ENCODE measurements at regions not wholly inside any gene's neighbourhood (a gene's known extent, or its start where the extent isn't known, plus 50 kb on each side); places are given as distances from the start of the nearest gene placed in this dataset.

DNA sequence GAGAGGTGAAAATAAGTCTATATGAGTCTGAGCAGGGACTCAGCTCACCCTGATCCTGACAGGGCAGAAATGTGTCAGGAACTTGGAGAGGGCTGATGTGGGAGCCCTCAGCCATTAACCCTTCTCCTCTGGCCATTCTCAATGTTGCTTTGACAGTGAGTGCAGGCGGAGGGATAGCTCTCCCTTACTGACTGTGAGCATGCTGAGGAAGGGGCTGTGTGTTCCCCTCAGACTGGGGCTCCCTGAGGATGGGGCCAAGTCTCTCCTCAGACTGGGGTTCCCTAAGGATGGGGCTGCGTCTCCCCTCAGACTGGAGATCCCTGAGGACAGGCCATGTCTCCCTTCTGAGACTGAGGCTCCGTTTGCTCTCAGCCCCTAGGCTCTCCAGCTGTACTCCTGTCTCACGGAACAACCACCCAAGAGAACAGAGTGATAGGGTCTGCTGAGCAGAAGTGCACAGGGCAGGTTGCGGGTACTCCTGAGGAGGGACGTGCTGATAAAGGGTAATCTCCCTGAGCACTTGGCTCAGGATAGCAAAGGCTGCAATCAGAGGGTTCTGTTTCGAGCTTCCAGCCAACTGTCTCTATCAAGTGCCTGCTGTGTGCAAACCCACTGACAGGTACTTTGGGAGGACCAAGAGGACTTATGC is 141.0 kb downstream of the MRPL14 start:
- no peak for TF ChIP-seq TAF1 (CRISPR knock-in tag; IDR thresholded peaks at IDR 0.05)
- TF ChIP-seq, protein P1, sequence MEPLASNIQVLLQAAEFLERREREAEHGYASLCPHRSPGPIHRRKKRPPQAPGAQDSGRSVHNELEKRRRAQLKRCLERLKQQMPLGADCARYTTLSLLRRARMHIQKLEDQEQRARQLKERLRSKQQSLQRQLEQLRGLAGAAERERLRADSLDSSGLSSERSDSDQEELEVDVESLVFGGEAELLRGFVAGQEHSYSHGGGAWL (CRISPR knock-in tag; IDR thresholded peaks at IDR 0.05) = no peak
- TF ChIP-seq REST (IDR thresholded peaks at IDR 0.05; ENCODE audit: borderline replicate concordance in 1 of 2, low read depth in 1 of 2, low read length in 2 of 2) = no peak
- TF ChIP-seq HOXD1 (CRISPR knock-in tag; IDR thresholded peaks at IDR 0.05) = no peak
- TF ChIP-seq IKZF4 (CRISPR knock-in tag; IDR thresholded peaks at IDR 0.05; ENCODE audit: borderline replicate concordance, low read depth, not compliant biosample characterization) = no peak
- TF ChIP-seq NCOR1 (IDR thresholded peaks at IDR 0.05; ENCODE audit: borderline replicate concordance, low read length) = no peak
- no peak for TF ChIP-seq POLR2A (IDR thresholded peaks at IDR 0.05; ENCODE audit: insufficient read depth in 1 of 2, low read depth in 2 of 2, low read length in 2 of 2)
- TF ChIP-seq SMAD1 (CRISPR knock-in tag; IDR thresholded peaks at IDR 0.05; ENCODE audit: borderline replicate concordance, low read depth) = no peak
- TF ChIP-seq, protein P2, sequence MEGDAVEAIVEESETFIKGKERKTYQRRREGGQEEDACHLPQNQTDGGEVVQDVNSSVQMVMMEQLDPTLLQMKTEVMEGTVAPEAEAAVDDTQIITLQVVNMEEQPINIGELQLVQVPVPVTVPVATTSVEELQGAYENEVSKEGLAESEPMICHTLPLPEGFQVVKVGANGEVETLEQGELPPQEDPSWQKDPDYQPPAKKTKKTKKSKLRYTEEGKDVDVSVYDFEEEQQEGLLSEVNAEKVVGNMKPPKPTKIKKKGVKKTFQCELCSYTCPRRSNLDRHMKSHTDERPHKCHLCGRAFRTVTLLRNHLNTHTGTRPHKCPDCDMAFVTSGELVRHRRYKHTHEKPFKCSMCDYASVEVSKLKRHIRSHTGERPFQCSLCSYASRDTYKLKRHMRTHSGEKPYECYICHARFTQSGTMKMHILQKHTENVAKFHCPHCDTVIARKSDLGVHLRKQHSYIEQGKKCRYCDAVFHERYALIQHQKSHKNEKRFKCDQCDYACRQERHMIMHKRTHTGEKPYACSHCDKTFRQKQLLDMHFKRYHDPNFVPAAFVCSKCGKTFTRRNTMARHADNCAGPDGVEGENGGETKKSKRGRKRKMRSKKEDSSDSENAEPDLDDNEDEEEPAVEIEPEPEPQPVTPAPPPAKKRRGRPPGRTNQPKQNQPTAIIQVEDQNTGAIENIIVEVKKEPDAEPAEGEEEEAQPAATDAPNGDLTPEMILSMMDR (CRISPR knock-in tag; IDR thresholded peaks at IDR 0.05) = no peak
- no peak for TF ChIP-seq IRF1 (CRISPR knock-in tag; IDR thresholded peaks at IDR 0.05; ENCODE audit: low read depth)
- TF ChIP-seq, protein P3, sequence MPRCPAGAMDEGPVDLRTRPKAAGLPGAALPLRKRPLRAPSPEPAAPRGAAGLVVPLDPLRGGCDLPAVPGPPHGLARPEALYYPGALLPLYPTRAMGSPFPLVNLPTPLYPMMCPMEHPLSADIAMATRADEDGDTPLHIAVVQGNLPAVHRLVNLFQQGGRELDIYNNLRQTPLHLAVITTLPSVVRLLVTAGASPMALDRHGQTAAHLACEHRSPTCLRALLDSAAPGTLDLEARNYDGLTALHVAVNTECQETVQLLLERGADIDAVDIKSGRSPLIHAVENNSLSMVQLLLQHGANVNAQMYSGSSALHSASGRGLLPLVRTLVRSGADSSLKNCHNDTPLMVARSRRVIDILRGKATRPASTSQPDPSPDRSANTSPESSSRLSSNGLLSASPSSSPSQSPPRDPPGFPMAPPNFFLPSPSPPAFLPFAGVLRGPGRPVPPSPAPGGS (CRISPR knock-in tag; IDR thresholded peaks at IDR 0.05) = no peak
